ENCODE measurements at regions not wholly inside any gene's neighbourhood (a gene's known extent, or its start where the extent isn't known, plus 50 kb on each side); places are given as distances from the start of the nearest gene placed in this dataset.
"Not testable (repeated sequence)": the region's sequence is repeated elsewhere in the genome, so short reads cannot be mapped to it uniquely, and the experiment has no call there.

DNA sequence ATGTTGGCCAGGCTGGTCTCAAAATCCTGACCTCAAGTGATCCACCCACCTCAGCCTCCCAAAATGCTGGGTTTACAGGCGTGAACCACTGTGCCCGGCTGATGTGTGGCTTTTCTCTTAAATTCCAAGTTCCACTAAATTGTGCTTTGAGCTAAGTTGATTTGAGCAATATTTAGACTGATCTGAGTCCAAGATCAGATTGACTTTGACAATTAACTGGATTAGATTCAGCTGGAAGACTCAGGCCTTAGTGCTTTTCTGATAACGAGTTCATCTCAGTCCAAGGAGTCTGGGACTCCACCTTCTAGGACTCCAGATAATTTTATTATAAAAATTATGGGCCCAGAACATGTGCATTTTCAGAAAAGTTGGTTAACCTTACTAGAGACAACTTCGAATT, 94.4 kb upstream of the FAM174B start:
- TF ChIP-seq, protein P1, sequence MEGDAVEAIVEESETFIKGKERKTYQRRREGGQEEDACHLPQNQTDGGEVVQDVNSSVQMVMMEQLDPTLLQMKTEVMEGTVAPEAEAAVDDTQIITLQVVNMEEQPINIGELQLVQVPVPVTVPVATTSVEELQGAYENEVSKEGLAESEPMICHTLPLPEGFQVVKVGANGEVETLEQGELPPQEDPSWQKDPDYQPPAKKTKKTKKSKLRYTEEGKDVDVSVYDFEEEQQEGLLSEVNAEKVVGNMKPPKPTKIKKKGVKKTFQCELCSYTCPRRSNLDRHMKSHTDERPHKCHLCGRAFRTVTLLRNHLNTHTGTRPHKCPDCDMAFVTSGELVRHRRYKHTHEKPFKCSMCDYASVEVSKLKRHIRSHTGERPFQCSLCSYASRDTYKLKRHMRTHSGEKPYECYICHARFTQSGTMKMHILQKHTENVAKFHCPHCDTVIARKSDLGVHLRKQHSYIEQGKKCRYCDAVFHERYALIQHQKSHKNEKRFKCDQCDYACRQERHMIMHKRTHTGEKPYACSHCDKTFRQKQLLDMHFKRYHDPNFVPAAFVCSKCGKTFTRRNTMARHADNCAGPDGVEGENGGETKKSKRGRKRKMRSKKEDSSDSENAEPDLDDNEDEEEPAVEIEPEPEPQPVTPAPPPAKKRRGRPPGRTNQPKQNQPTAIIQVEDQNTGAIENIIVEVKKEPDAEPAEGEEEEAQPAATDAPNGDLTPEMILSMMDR (IDR thresholded peaks at IDR 0.05), result no peak
- Histone ChIP-seq H3K27ac (no peak overlapping the region), H3K79me2 (no peaks in the 10 kb centered on the region), H3K9me3 (ENCODE audit: control insufficient read depth, low read length) (no peaks in the 10 kb centered on the region), H3K27me3 (ENCODE audit: control insufficient read depth, insufficient read depth, low read length) (no peaks in the 10 kb centered on the region), H3K4me2 (ENCODE audit: low read length) (no peak overlapping the region), H3K9ac (no peak overlapping the region), H3K36me3 (ENCODE audit: control insufficient read depth, insufficient read depth, low read length) (no peaks in the 10 kb centered on the region), H2AFZ (no peak overlapping the region), H3K4me1 (no peaks in the 10 kb centered on the region), H3K4me3 (ENCODE audit: low read depth, low read length) (no peak overlapping the region)

DNA sequence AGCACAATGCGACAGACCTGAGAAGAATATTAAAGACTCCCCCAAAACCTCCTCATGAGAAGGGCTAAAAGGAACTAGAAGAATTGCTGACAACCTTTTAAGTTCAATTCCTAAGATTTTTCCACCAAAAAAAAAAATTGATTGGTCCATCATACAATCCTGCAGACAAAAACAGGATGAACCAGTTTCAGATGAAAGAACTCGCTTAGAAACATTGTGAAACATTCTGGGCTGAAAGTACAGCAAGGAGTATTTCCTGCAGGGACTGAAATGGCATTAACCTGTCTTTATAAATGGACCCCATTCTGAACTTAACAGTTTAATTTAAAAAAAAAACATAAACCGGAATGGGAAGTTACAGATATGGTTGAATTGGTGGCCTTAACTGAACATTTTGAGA, 96.0 kb upstream of the FAM174B start:
- no peaks in the 10 kb centered on the region for H3K79me2 ChIP-seq
- H3K4me1 ChIP-seq, result no peaks in the 10 kb centered on the region
- H3K4me2 ChIP-seq (ENCODE audit: low read length), result no peak overlapping the region
- H2AFZ ChIP-seq, result no peak overlapping the region
- no peak overlapping the region for H3K4me3 ChIP-seq (ENCODE audit: low read depth, low read length)
- H3K27me3 ChIP-seq (ENCODE audit: control insufficient read depth, insufficient read depth, low read length), result no peaks in the 10 kb centered on the region
- H3K9me3 ChIP-seq (ENCODE audit: control insufficient read depth, low read length), result no peaks in the 10 kb centered on the region
- TF ChIP-seq, protein P1 (IDR thresholded peaks at IDR 0.05), result no peak
- no peaks in the 10 kb centered on the region for H3K36me3 ChIP-seq (ENCODE audit: control insufficient read depth, insufficient read depth, low read length)
- H3K27ac ChIP-seq, result no peak overlapping the region
- no peak overlapping the region for H3K9ac ChIP-seq

DNA sequence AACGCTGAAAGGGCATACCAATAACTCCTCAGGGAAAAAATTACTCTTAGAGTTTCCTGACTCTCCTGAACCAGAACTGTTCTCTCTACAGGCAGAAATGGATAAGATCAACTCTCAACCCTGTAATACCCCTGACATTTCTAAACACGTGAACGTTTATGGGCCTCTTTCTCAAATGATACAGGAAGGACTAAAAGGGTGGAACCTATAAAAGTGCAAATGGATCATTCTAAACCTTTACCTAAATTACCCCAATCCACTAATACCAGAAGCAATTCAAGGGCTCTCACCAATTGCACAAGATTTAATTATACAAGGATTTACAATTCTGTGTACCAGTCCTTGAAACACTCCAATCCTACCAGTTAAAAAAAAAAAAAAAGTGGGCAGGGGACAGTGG, 98.0 kb upstream of the FAM174B start:
- H3K27ac ChIP-seq, result no peak overlapping the region
- H3K9ac ChIP-seq, result no peak overlapping the region
- no peaks in the 10 kb centered on the region for H3K36me3 ChIP-seq (ENCODE audit: control insufficient read depth, insufficient read depth, low read length)
- no peaks in the 10 kb centered on the region for H3K79me2 ChIP-seq
- H3K9me3 ChIP-seq (ENCODE audit: control insufficient read depth, low read length), result no peaks in the 10 kb centered on the region
- TF ChIP-seq, protein P1 (IDR thresholded peaks at IDR 0.05), result no peak
- H2AFZ ChIP-seq, result no peak overlapping the region
- H3K4me3 ChIP-seq (ENCODE audit: low read depth, low read length), result no peak overlapping the region
- no peaks in the 10 kb centered on the region for H3K27me3 ChIP-seq (ENCODE audit: control insufficient read depth, insufficient read depth, low read length)
- no peak overlapping the region for H3K4me2 ChIP-seq (ENCODE audit: low read length)
- H3K4me1 ChIP-seq, result no peaks in the 10 kb centered on the region

DNA sequence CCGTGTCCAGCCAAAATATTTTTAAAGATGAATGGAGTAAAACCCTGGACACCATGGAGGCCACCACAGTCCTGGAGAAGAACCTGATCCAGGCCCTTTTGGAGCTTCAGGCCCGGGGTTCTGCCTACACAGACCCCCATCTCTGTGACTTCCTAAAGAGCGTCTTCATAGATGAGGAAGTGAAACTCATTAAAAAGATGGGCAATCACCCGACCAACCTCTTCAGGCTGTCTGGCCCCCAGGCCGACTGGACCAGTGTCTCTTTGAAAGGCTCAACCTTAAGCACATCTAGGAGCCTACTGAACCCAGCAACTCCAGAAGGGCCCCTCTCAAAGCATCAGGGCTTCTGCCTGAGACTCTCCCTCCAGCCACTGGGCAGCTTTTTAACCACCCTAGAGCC, 107.9 kb upstream of the FAM174B start:
- no peak overlapping the region for H3K9ac ChIP-seq

DNA sequence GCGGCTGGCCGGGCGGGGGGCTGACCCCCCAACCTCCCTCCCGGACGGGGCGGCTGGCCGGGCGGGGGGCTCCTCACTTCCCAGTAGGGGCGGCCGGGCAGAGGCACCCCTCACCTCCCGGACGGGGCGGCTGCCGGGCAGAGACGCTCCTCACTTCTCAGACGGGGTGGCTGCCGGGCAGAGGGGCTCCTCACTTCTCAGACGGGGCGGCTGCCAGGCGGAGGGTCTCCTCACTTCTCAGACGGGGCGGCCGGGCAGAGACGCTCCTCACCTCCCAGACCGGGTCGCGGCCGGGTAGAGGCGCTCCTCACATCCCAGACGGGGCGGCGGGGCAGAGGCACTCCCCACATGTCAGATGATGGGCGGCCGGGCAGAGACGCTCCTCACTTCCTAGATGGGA, 112.6 kb upstream of the FAM174B start:
- H2AFZ ChIP-seq; H3K4me3 ChIP-seq (ENCODE audit: low read depth, low read length); H3K9ac ChIP-seq; H3K27ac ChIP-seq; H3K4me1 ChIP-seq; H3K27me3 ChIP-seq (ENCODE audit: control insufficient read depth, insufficient read depth, low read length); H3K4me2 ChIP-seq (ENCODE audit: low read length); H3K9me3 ChIP-seq (ENCODE audit: control insufficient read depth, low read length); H3K36me3 ChIP-seq (ENCODE audit: control insufficient read depth, insufficient read depth, low read length); H3K79me2 ChIP-seq: not testable (repeated sequence)

More for the DNA sequence above, 107.9 kb upstream of the FAM174B start:
- Histone ChIP-seq H2AFZ (no peak overlapping the region), H3K27me3 (ENCODE audit: control insufficient read depth, insufficient read depth, low read length) (no peaks in the 10 kb centered on the region), H3K4me1 (no peaks in the 10 kb centered on the region), H3K36me3 (ENCODE audit: control insufficient read depth, insufficient read depth, low read length) (no peaks in the 10 kb centered on the region), H3K4me3 (ENCODE audit: low read depth, low read length) (no peak overlapping the region), H3K4me2 (ENCODE audit: low read length) (no peak overlapping the region), H3K9me3 (ENCODE audit: control insufficient read depth, low read length) (no peaks in the 10 kb centered on the region), H3K27ac (no peak overlapping the region), H3K79me2 (no peaks in the 10 kb centered on the region)
- TF ChIP-seq, protein P1 (IDR thresholded peaks at IDR 0.05), result no peak

Data from parathyroid adenoma (tissue), 2 donors.